ENCODE measurements at regions not wholly inside any gene's neighbourhood (a gene's known extent, or its start where the extent isn't known, plus 50 kb on each side); places are given as distances from the start of the nearest gene placed in this dataset.

GRCh38 chr3:124553178-124553577 is 177.1 kb upstream of the UMPS start:
- no peak for DNase-seq (ENCODE audit: low read depth, low spot score)
- no peak overlapping the region for H3K27ac ChIP-seq

- no peak for DNase-seq (ENCODE audit: low read depth, low spot score)
- H3K27ac ChIP-seq = no peak overlapping the region
Measured at GRCh38 chr3:124556636-124557035, 173.6 kb upstream of the UMPS start.

- no peak for DNase-seq (ENCODE audit: low read depth, low spot score)
- H3K27ac ChIP-seq = no peak overlapping the region
Measured at GRCh38 chr3:124557433-124558232, 172.6 kb upstream of the UMPS start.

GRCh38 chr3:124558991-124559845 is 171.0 kb upstream of the UMPS start:
- H3K27ac ChIP-seq = no peak overlapping the region
- DNase-seq (ENCODE audit: low read depth, low spot score) = peak; percentile 63

GRCh38 chr3:124559846-124560574 is 170.2 kb upstream of the UMPS start:
- no peak for DNase-seq (ENCODE audit: low read depth, low spot score)
- H3K27ac ChIP-seq = no peak overlapping the region

GRCh38 chr3:124560666-124561215 is 169.5 kb upstream of the UMPS start:
- DNase-seq (ENCODE audit: low read depth, low spot score) = no peak
- no peak overlapping the region for H3K27ac ChIP-seq

GRCh38 chr3:124562769-124563168 is 167.5 kb upstream of the UMPS start:
- no peak overlapping the region for H3K27ac ChIP-seq
- DNase-seq (ENCODE audit: low read depth, low spot score) = no peak

GRCh38 chr3:124563376-124563775 is 166.9 kb upstream of the UMPS start:
- DNase-seq (ENCODE audit: low read depth, low spot score) = no peak
- H3K27ac ChIP-seq = no peak overlapping the region

GRCh38 chr3:124565013-124565412 is 165.2 kb upstream of the UMPS start:
- no peak for DNase-seq (ENCODE audit: low read depth, low spot score)
- no peak overlapping the region for H3K27ac ChIP-seq

- H3K27ac ChIP-seq = no peak overlapping the region
- no peak for DNase-seq (ENCODE audit: low read depth, low spot score)
Measured at GRCh38 chr3:124565551-124565950, 164.7 kb upstream of the UMPS start.

GRCh38 chr3:124566701-124567100 is 163.6 kb upstream of the UMPS start:
- DNase-seq (ENCODE audit: low read depth, low spot score) = no peak
- no peak overlapping the region for H3K27ac ChIP-seq

- no peak for DNase-seq (ENCODE audit: low read depth, low spot score)
- no peak overlapping the region for H3K27ac ChIP-seq
Measured at GRCh38 chr3:124567179-124567578, 163.1 kb upstream of the UMPS start.

- H3K27ac ChIP-seq = no peak overlapping the region
- no peak for DNase-seq (ENCODE audit: low read depth, low spot score)
Measured at GRCh38 chr3:124569761-124570160, 160.5 kb upstream of the UMPS start.

- no peak for DNase-seq (ENCODE audit: low read depth, low spot score)
- H3K27ac ChIP-seq = no peak overlapping the region
Measured at GRCh38 chr3:124570232-124570631, 160.0 kb upstream of the UMPS start.

- no peak overlapping the region for H3K27ac ChIP-seq
- no peak for DNase-seq (ENCODE audit: low read depth, low spot score)
Measured at GRCh38 chr3:124572851-124573405, 157.3 kb upstream of the UMPS start.

GRCh38 chr3:124574012-124574411 is 156.2 kb upstream of the UMPS start:
- DNase-seq (ENCODE audit: low read depth, low spot score) = no peak
- H3K27ac ChIP-seq = no peak overlapping the region

GRCh38 chr3:124576565-124577493 is 153.4 kb upstream of the UMPS start:
- DNase-seq (ENCODE audit: low read depth, low spot score) = no peak
- H3K27ac ChIP-seq = no peak overlapping the region

- no peak for DNase-seq (ENCODE audit: low read depth, low spot score)
- H3K27ac ChIP-seq = no peak overlapping the region
Measured at GRCh38 chr3:124577494-124578167, 152.6 kb upstream of the UMPS start.

- no peak for DNase-seq (ENCODE audit: low read depth, low spot score)
Measured at GRCh38 chr3:124579641-124580040, 150.6 kb upstream of the UMPS start.

More at GRCh38 chr3:124579641-124580040, 150.6 kb upstream of the UMPS start:
- no peak overlapping the region for H3K27ac ChIP-seq

Data from epithelial cell of prostate (primary cell).